ENCODE measurements at regions not wholly inside any gene's neighbourhood (a gene's known extent, or its start where the extent isn't known, plus 50 kb on each side); places are given as distances from the start of the nearest gene placed in this dataset.

GRCh38 chr1:104402178-104402577 lies 652.5 kb downstream of the AMY1C start:
- TF ChIP-seq POLR2A (IDR thresholded peaks at IDR 0.05) (no peak), CTCF (IDR thresholded peaks at IDR 0.05) (no peak)

Data from testis (tissue), 2 donors.